OCI-LY3 (cell line): ENCODE measurements at regions not wholly inside any gene's neighbourhood (a gene's known extent, or its start where the extent isn't known, plus 50 kb on each side); places are given as distances from the start of the nearest gene placed in this dataset.

Experiments used
- CTCF ChIP-seq: fragments of 200-600, 300-600 bp; sonication (generic); IDR thresholded peaks from 2 replicates; pipeline ENCODE4 v1.5.1; 2014; ENCODE audit warnings: antibody characterized with exemption, low read length, low read depth
- EZH2phosphoT487 ChIP-seq: fragments of 200-600 bp; shearing (Covaris generic); IDR thresholded peaks from 2 replicates; pipeline ENCODE4 v1.6.1; 2018; ENCODE audit warnings: antibody characterized with exemption, mixed run types, low read depth

- no peak for TF ChIP-seq CTCF
- no peak for TF ChIP-seq EZH2phosphoT487
Measured at GRCh38 chr1:103177108-103177775, 68.9 kb upstream of the COL11A1 start.
